ENCODE measurements at regions not wholly inside any gene's neighbourhood (a gene's known extent, or its start where the extent isn't known, plus 50 kb on each side); places are given as distances from the start of the nearest gene placed in this dataset.

DNA sequence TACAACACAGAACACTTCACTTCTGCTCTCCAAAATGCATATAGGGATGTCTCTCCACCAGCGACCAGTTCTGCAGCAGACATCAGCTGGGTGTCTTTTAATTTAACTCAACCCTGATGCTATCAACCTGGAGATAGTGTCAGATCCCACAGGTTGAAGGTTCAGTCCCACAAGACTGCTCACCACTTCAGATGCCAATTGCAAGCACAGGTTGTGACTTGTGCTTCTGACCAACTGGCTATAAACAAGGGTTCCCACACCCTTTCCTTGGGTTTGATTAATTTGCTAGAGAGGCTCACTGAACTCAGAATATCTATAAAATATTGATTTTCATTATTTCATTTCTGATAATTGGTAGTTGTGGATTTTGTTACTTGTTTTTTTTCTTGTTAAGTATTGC, 177.4 kb upstream of the HS3ST1 start:
- H3K4me2 ChIP-seq: no peak overlapping the region
- no peaks in the 10 kb centered on the region for H3K79me2 ChIP-seq (ENCODE audit: insufficient read depth, low read depth)
- H3K36me3 ChIP-seq (ENCODE audit: insufficient read depth): no peaks in the 10 kb centered on the region
- TF ChIP-seq, protein P1, sequence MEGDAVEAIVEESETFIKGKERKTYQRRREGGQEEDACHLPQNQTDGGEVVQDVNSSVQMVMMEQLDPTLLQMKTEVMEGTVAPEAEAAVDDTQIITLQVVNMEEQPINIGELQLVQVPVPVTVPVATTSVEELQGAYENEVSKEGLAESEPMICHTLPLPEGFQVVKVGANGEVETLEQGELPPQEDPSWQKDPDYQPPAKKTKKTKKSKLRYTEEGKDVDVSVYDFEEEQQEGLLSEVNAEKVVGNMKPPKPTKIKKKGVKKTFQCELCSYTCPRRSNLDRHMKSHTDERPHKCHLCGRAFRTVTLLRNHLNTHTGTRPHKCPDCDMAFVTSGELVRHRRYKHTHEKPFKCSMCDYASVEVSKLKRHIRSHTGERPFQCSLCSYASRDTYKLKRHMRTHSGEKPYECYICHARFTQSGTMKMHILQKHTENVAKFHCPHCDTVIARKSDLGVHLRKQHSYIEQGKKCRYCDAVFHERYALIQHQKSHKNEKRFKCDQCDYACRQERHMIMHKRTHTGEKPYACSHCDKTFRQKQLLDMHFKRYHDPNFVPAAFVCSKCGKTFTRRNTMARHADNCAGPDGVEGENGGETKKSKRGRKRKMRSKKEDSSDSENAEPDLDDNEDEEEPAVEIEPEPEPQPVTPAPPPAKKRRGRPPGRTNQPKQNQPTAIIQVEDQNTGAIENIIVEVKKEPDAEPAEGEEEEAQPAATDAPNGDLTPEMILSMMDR (conservative IDR thresholded peaks at IDR 0.05; ENCODE audit: low read depth, low read length): no peak
- no peaks in the 10 kb centered on the region for H3K4me1 ChIP-seq (ENCODE audit: low read depth, poor library complexity, severe bottlenecking)
- no peaks in the 10 kb centered on the region for H4K20me1 ChIP-seq (ENCODE audit: insufficient read depth)
- no peak overlapping the region for H2AFZ ChIP-seq (ENCODE audit: low read depth)
- no peak overlapping the region for H3K27ac ChIP-seq
- H3K4me3 ChIP-seq (IDR thresholded peaks at IDR 0.05; ENCODE audit: insufficient read depth, low read depth, low read length): no peak overlapping the region
- H3K27me3 ChIP-seq (ENCODE audit: insufficient read depth, low read depth): no peaks in the 10 kb centered on the region
- no peak overlapping the region for H3K9ac ChIP-seq

DNA sequence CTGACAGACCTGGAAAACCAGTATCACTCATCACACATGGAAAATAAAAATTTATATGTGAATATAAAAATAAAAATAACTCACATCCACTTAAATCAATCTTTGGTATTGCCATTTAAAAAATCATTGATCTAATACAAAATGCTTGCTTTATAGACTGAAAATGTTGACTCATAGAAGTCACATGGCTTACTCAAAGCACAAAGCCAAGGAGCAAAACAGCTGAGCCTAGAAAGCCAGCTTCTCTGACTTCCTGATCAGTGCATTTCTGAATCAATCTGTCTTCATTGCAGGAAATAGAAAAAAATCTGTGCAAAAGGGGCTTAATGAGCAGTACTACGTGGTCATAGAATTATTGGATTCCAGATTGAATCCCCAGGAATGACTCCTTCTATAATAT, 176.9 kb upstream of the HS3ST1 start:
- no peak overlapping the region for H2AFZ ChIP-seq (ENCODE audit: low read depth)
- H3K79me2 ChIP-seq (ENCODE audit: insufficient read depth, low read depth): no peaks in the 10 kb centered on the region
- H3K9ac ChIP-seq: no peak overlapping the region
- no peaks in the 10 kb centered on the region for H3K4me1 ChIP-seq (ENCODE audit: low read depth, poor library complexity, severe bottlenecking)
- no peaks in the 10 kb centered on the region for H3K27me3 ChIP-seq (ENCODE audit: insufficient read depth, low read depth)
- H3K36me3 ChIP-seq (ENCODE audit: insufficient read depth): no peaks in the 10 kb centered on the region
- H4K20me1 ChIP-seq (ENCODE audit: insufficient read depth): no peaks in the 10 kb centered on the region
- TF ChIP-seq, protein P1 (conservative IDR thresholded peaks at IDR 0.05; ENCODE audit: low read depth, low read length): no peak
- no peak overlapping the region for H3K4me2 ChIP-seq
- H3K4me3 ChIP-seq (IDR thresholded peaks at IDR 0.05; ENCODE audit: insufficient read depth, low read depth, low read length): no peak overlapping the region
- no peak overlapping the region for H3K27ac ChIP-seq

DNA sequence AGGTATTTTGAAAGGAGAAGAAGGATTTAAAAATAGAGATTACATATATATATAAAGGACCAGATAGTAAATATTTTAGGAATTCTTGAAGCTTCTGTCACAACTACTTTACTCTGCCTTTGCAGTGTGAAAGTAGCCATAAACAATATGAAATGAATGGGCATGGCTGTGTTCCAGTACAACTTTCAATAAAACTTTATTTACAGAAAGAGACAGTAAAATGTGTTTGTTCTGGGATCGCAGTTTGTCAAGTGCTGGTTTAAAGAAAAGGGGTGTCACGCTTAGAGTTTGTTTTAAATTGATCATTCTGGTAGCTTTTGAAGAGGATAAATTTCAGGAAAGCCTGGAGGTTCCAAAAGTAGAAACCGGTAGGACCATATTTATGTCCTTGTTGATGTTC, 176.1 kb upstream of the HS3ST1 start:
- H3K27me3 ChIP-seq (ENCODE audit: insufficient read depth, low read depth): no peaks in the 10 kb centered on the region
- no peak overlapping the region for H3K27ac ChIP-seq
- TF ChIP-seq, protein P1 (conservative IDR thresholded peaks at IDR 0.05; ENCODE audit: low read depth, low read length): no peak
- H3K79me2 ChIP-seq (ENCODE audit: insufficient read depth, low read depth): no peaks in the 10 kb centered on the region
- H3K4me1 ChIP-seq (ENCODE audit: low read depth, poor library complexity, severe bottlenecking): no peaks in the 10 kb centered on the region
- no peaks in the 10 kb centered on the region for H3K36me3 ChIP-seq (ENCODE audit: insufficient read depth)
- no peaks in the 10 kb centered on the region for H4K20me1 ChIP-seq (ENCODE audit: insufficient read depth)
- H3K9ac ChIP-seq: no peak overlapping the region
- H3K4me3 ChIP-seq (IDR thresholded peaks at IDR 0.05; ENCODE audit: insufficient read depth, low read depth, low read length): no peak overlapping the region
- no peak overlapping the region for H3K4me2 ChIP-seq
- no peak overlapping the region for H2AFZ ChIP-seq (ENCODE audit: low read depth)

DNA sequence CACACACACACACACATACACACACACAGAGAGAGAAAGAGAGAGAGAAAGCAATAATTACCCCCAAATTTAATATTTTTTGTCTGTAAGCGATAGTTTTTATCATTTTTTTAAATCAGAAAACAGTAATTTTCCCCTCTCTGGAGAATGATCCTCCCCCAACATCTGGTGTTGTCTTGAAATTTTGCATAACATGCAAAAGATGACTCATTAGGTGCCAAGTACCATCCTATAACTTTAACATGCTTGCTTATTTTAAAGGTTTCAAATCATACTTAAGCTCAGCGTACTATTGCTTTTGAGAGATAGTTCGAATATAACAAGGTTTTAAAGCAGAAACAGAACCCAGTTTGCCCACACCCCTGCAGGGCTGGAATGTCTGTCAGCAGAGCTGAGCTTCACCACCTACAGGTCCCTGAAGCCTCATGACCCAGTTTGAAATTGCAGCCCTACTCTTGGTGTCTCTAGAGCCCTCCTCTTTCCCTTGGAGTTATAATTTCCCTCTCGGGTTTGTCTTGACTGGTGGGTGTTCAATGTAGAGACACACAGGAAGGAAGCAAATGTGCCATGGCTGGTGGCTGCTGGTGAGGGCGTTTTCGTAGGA, 175.0 kb upstream of the HS3ST1 start:
- H3K4me1 ChIP-seq (ENCODE audit: low read depth, poor library complexity, severe bottlenecking): no peaks in the 10 kb centered on the region
- H3K36me3 ChIP-seq (ENCODE audit: insufficient read depth): no peaks in the 10 kb centered on the region
- TF ChIP-seq, protein P1 (conservative IDR thresholded peaks at IDR 0.05; ENCODE audit: low read depth, low read length): no peak
- H3K27me3 ChIP-seq (ENCODE audit: insufficient read depth, low read depth): no peaks in the 10 kb centered on the region
- H3K9ac ChIP-seq: no peak overlapping the region
- no peak overlapping the region for H3K27ac ChIP-seq
- no peaks in the 10 kb centered on the region for H3K79me2 ChIP-seq (ENCODE audit: insufficient read depth, low read depth)
- no peaks in the 10 kb centered on the region for H4K20me1 ChIP-seq (ENCODE audit: insufficient read depth)
- no peak overlapping the region for H2AFZ ChIP-seq (ENCODE audit: low read depth)
- H3K4me3 ChIP-seq (IDR thresholded peaks at IDR 0.05; ENCODE audit: insufficient read depth, low read depth, low read length): no peak overlapping the region
- no peak overlapping the region for H3K4me2 ChIP-seq

All from KMS-11 (cell line).